NCI-H524 (cell line): ENCODE measurements at regions not wholly inside any gene's neighbourhood (a gene's known extent, or its start where the extent isn't known, plus 50 kb on each side); places are given as distances from the start of the nearest gene placed in this dataset.

ENCODE experiments used
- DNase-seq, 2 experiments: peaks; one replicate each; lab custom pipeline; 2025; lab: John Stamatoyannopoulos, UW

GRCh38 chr15:81524496-81524895, 150.5 kb upstream of the TMC3 start:
- DNase-seq: no peak

DNA sequence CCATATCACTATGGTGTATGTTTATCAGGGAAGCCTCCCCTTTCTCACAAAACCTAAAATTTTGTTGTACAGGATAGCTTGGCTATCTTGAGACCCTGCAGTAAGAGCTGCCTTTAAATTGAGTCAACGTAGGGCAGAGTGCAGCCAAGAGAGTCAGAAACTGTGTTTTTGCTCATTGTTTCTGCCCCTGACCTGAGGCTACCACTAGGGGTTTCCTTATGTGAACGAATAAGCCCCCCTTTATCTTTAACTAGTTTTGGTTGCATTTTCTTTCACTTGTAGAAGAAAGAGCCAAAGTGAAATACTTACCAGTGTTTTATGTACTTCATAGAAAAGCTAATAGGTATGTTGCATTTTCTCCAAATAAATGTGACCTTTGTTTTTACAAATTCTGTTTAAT, 149.9 kb upstream of the TMC3 start:
- DNase-seq: no peak

- DNase-seq: no peak
These were observed 146.5 kb upstream of the TMC3 start for GRCh38 chr15:81520480-81520879.

- no peak for DNase-seq
These were observed 142.4 kb upstream of the TMC3 start for GRCh38 chr15:81516461-81516860.

DNA sequence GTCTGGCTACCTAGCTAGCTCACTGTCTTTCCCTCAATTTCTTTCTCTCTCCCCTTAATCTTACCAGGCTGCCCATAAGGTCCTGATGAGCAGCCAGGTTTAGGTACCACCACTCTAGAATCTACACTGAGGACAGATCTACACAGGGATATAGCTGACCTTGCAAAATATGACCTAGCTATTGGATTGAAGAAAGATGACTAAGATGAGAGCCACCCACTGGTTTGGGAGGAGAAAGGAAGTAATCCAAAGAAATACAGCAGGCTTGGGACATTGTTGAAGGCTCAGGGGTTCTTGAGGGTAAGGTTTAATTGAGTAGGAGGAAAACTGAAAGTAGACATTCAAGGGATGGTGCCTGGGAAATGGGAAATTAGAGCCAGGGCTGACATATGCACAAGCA, 142.0 kb upstream of the TMC3 start:
- DNase-seq: no peak

DNA sequence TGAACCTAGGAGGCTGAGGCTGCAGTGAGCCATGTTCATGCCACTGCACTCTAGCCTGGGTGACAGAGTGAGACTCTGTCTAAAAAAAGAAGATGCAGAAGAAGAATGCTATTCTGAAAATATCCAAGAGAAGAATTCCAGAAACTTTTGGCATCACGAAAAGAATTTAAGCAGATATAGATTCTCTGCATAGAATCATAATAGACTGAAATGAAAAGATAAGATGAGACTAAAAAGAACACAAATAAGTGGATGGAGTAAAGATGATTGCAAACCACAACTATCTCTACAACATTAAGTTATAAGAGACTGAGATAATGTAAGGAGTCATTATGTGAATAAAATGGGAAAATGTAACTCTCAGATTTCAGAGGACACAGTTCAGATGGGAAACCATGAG, 140.7 kb upstream of the TMC3 start:
- no peak for DNase-seq

GRCh38 chr15:81511138-81511537, 137.1 kb upstream of the TMC3 start:
- no peak for DNase-seq

GRCh38 chr15:81507831-81508230, 133.8 kb upstream of the TMC3 start:
- no peak for DNase-seq

- DNase-seq: no peak
These were observed 132.9 kb upstream of the TMC3 start for GRCh38 chr15:81506936-81507335.

DNA sequence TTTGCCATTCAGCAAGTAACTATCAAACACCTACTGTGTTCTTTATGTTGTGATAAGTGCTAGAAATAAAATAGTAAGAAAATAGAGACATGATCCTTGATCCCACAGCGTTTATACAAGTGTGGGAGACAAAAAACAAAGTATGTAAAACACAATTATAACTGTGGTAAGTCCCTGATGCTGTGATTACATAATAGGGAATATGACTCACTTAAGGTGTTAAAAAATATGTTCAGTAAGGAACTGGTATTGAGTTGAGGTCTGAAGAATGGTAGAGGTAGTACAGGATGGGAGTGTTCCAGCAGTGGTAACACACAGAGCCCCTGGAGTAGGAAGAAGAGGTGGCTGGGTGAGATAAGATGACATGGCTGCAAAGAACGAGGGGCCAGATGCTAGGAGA, 132.1 kb upstream of the TMC3 start:
- no peak for DNase-seq

GRCh38 chr15:81504170-81504905, 130.3 kb upstream of the TMC3 start:
- no peak for DNase-seq

DNA sequence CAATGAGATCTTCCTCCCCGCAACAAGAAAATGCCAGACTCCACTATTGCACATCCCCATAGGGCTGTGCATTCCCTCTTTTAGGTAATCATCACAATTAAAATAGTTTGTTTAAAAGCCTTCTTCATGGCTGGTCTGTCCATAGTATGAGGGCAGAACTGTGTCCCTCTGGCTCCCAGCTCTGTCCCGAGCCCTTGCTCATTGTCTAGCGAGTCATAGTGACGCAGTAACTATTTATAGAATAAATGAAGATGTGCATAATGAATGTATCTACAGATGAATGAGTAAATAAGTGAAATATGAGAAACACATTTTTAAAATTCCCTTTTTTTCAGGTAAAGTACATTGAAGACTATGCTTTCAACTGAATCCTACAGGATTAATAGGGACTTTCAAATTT, 128.4 kb upstream of the TMC3 start:
- DNase-seq: no peak

GRCh38 chr15:81500081-81500480, 126.1 kb upstream of the TMC3 start:
- DNase-seq: no peak

DNA sequence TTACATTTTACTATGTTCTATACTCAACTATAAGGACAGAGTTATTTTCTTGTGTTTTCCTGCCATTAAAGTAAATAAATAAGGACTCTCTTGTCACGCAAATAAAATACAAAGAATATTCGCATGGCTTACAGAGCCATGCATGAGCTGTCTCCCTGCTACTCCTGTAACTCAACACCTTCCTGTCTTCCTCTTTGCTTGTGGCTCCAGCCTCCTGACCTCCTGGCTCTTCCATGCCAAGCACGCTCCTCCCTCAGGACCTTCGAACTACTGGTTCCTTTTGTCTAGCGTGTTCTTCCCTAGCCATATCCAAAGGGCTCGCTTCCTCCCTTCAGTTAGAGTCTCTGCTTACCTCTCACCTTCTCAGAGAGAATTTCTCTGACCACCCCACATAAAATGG, 124.3 kb upstream of the TMC3 start:
- DNase-seq: no peak

- no peak for DNase-seq
These were observed 123.2 kb upstream of the TMC3 start for GRCh38 chr15:81497238-81497637.

DNA sequence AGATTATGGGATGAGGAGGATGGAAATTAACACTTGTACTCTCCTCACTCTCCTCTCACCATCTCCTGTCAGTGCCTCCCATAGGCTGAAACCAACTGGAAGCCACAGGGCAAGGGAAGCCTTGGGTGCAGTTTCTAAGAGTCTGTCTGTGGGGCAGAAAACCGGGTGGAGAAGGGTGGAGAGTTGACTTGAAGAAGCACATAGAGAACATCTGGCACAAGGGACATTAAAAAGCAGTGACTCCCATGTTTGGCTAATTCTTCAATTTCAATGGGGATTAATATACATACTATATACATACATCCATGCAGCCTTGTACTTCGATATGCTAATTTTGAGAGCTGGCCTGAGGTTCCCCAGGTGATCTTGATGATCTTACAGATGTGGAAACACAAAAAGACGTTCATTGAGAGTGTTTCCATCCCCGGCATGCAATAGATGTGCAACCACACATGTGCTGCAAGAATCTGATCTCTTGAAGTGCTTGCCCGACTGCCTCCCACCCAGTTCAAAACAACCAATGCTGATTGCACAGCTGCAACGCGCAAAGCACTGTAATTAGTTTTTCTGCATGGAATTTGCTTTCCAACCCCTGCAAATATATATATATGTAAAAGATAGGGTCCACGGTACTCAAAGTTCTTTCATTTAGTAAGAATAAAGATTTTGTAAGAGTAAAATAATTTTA, 121.9 kb upstream of the TMC3 start:
- no peak for DNase-seq

DNA sequence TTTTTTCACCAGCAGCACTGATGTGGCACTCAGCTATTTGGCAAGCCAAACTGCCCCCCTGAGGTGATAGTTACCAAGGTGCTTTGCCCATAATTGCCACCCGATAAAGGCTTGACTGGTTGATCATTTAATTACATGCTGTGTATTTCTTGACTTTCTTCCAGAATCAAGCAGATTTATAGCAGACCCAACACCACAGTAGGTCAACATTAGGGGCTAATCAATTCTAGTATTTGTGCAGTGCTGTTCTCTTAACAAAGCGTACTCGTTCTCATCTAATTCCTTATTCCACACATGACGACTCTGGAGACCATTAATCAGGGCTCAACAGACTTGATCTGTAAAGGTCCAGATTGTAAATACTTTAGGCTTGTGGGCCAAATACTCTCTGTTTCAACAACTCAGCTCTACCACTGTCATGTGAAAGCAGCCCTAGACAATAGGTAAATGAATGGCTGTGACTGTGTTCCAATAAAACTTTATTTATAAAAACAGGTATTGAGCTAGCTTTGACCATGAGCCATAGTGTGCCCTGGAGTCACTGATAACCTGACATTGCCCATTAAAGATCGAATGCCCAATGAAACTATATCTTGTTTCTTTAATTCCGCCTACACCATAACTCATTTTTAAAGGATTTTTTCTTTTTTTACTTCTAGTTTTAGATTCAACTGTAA, 119.1 kb upstream of the TMC3 start:
- DNase-seq: no peak

- DNase-seq: no peak
These were observed 118.4 kb upstream of the TMC3 start for GRCh38 chr15:81492331-81492968.

GRCh38 chr15:81491414-81492096, 117.5 kb upstream of the TMC3 start:
- no peak for DNase-seq

DNA sequence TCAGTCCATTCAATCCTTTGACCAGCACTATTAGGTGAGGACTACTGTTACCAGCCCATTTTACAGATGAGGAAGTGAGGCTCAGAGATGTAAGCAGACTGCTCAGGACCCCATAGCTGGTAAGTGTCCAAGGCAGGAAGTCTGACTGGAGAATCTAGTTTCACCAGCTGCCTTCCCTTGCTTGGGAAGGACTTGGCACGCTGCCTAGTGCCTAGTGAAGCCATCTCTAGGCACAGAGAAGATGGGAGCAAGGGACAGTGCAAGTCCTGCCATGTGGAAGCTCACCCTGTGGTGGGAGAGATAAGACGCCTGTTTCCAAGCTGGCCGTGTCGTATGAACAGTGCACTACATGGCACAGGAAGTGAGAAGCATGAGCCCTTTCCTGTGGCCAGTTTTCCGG, 111.8 kb upstream of the TMC3 start:
- DNase-seq: no peak

DNA sequence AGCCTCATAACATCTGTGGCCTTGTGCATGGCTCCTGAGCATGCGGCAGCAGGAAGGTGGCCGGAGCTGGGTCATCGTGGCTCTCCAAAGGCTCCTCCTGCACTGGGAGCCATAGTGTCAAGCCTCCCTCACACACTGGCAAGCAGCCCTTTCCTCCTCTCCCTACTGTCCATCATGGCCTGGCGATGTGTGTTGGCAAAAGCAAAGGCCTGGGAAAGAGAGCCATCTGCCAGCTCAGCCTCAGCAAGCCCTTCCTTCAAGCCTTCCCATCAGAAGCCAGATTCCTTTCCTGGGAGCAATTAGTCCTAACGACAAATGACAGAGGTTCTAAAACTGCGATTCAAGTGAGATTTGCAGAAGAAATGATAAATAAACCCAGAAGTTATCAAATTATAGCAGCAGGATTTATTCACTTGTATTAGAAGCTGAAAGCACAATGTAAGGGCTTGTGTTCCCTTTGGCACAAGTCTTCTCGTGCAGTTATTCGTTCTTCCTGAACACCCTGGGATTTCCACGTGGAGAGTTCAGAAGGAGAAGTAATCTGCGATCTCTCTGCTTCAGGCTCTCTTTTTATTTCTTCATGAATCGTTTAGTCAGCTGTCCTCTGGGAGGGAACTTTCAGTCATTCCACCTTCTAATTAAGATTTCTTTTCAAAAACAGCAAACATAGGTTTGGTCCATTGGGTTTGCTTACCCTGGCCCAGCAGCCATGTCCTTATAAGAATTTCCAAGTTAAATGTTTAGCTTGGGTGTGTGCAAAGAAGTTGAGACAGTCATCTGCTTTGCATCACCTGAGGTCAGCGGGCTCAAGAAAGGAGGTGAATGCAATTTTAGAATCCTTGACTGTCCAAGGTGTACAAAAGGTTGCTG, 110.3 kb upstream of the TMC3 start:
- no peak for DNase-seq
